ENCODE measurements at regions not wholly inside any gene's neighbourhood (a gene's known extent, or its start where the extent isn't known, plus 50 kb on each side); places are given as distances from the start of the nearest gene placed in this dataset.

DNA sequence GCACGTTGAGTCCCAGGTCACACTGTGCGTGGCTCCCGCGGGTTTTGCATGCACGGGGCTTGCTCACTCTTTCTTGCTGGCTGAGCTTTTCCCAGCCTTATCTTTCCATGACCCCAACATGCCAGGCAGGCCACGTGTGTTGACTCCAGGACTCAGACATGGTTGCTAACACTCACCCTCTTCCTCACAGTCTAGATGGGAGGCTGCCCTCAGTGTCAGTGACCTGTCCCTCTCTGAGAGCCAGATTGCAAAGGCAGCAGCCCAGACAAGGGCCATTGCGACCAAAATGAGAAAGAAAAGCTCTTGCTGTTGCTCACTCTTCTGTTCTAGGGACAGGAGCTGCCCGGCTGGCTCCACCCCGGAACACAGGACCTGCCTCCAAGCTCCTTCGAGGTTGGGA is 113.7 kb downstream of the TMEM18 start:
- no peak overlapping the region for H3K4me2 ChIP-seq (ENCODE audit: low read depth, low read length)
- H3K4me3 ChIP-seq (replicated peaks in 1 of 3; ENCODE audit: insufficient read depth in 1 of 3, low read depth in 2 of 3, low read length in 3 of 3): no peak overlapping the region
- DNase-seq (ENCODE audit: low spot score) (no peak), ATAC-seq (no peak; the same call in 2 of the 3 replicates), FAIRE-seq (no peak)
- BruUV-seq (replicated peaks): no TSS peak
- no peak overlapping the region for H2AFZ ChIP-seq (ENCODE audit: low read length)
- H3K79me2 ChIP-seq (ENCODE audit: insufficient read depth, low read length): no peaks in the 10 kb centered on the region
- no peaks in the 10 kb centered on the region for H3K4me1 ChIP-seq (ENCODE audit: insufficient read depth, low read length)
- ChIA-PET POLR2A (no interaction called here), CTCF (ENCODE audit: low intra/inter-chr PET ratio, low total read pairs) (no interaction called here)
- WGBS (ENCODE audit: low lambda C conversion rate): 5% methylated on average over 10 of the region's 10 CpGs
- no peaks in the 10 kb centered on the region for H3K9me3 ChIP-seq (ENCODE audit: low read length)
- intact Hi-C loops (cut with micrococcal nuclease; ENCODE audit: unreplicated experiment) (no loop called here), in situ Hi-C loops (cut with HindIII; ENCODE audit: extremely low pct_ligation_motif_present, low pct_unique_long_range_greater_than_20kb) (no loop called here)
- H3K36me3 ChIP-seq (replicated peaks in 1 of 2; ENCODE audit: control insufficient read depth in 1 of 2, insufficient read depth in 2 of 2, low read length in 2 of 2): no peaks in the 10 kb centered on the region
- no peak overlapping the region for H3K9ac ChIP-seq (ENCODE audit: insufficient read depth, low read depth, low read length)
- no peaks in the 10 kb centered on the region for H4K20me1 ChIP-seq (ENCODE audit: insufficient read depth, low read length)
- H3K27me3 ChIP-seq (ENCODE audit: control insufficient read depth in 1 of 2, insufficient read depth in 2 of 2, low read length in 2 of 2): peaks cover 13 to 66% of the 10 kb centered on the region in 2 experiments
- TF ChIP-seq TFAP4 (IDR thresholded peaks at IDR 0.05; ENCODE audit: borderline replicate concordance, low read depth): no peak
- TF ChIP-seq, protein P1, sequence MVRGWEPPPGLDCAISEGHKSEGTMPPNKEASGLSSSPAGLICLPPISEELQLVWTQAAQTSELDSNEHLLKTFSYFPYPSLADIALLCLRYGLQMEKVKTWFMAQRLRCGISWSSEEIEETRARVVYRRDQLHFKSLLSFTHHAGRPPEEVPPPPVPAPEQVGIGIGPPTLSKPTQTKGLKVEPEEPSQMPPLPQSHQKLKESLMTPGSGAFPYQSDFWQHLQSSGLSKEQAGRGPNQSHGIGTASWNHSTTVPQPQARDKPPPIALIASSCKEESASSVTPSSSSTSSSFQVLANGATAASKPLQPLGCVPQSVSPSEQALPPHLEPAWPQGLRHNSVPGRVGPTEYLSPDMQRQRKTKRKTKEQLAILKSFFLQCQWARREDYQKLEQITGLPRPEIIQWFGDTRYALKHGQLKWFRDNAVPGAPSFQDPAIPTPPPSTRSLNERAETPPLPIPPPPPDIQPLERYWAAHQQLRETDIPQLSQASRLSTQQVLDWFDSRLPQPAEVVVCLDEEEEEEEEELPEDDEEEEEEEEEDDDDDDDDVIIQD (CRISPR knock-in tag; IDR thresholded peaks at IDR 0.05; ENCODE audit: low read depth): no peak
- H3K27ac ChIP-seq (ENCODE audit: extremely low read length, insufficient read depth, low read length): no peak overlapping the region

- no TSS peak for BruUV-seq (replicated peaks)
- Histone ChIP-seq H3K27me3 (ENCODE audit: control insufficient read depth in 1 of 2, insufficient read depth in 2 of 2, low read length in 2 of 2) (peaks cover 11 to 66% of the 10 kb centered on the region in 2 experiments), H3K4me2 (ENCODE audit: low read depth, low read length) (no peak overlapping the region), H3K4me1 (ENCODE audit: insufficient read depth, low read length) (no peaks in the 10 kb centered on the region), H3K36me3 (replicated peaks in 1 of 2; ENCODE audit: control insufficient read depth in 1 of 2, insufficient read depth in 2 of 2, low read length in 2 of 2) (no peaks in the 10 kb centered on the region), H4K20me1 (ENCODE audit: insufficient read depth, low read length) (no peaks in the 10 kb centered on the region), H3K9me3 (ENCODE audit: low read length) (no peaks in the 10 kb centered on the region), H3K27ac (ENCODE audit: extremely low read length, insufficient read depth, low read length) (no peak overlapping the region), H3K79me2 (ENCODE audit: insufficient read depth, low read length) (no peaks in the 10 kb centered on the region), H3K9ac (ENCODE audit: insufficient read depth, low read depth, low read length) (no peak overlapping the region), H3K4me3 (replicated peaks in 1 of 3; ENCODE audit: insufficient read depth in 1 of 3, low read depth in 2 of 3, low read length in 3 of 3) (no peak overlapping the region), H2AFZ (ENCODE audit: low read length) (no peak overlapping the region)
- ChIA-PET CTCF (ENCODE audit: low intra/inter-chr PET ratio, low total read pairs) (no interaction called here), POLR2A (no interaction called here)
- DNase-seq (ENCODE audit: low spot score) (no peak), ATAC-seq (peak; percentile 39), FAIRE-seq (no peak)
- intact Hi-C loops (cut with micrococcal nuclease; ENCODE audit: unreplicated experiment) (no loop called here), in situ Hi-C loops (cut with HindIII; ENCODE audit: extremely low pct_ligation_motif_present, low pct_unique_long_range_greater_than_20kb) (no loop called here)
- no peak for TF ChIP-seq RFX3 (CRISPR knock-in tag; IDR thresholded peaks at IDR 0.05)
- 4% methylated on average over 18 of the region's 33 CpGs for WGBS (ENCODE audit: low lambda C conversion rate)
Measured at GRCh38 chr2:562391-563364, 114.5 kb downstream of the TMEM18 start.

Measured in HepG2 (cell line).